ENCODE measurements at regions not wholly inside any gene's neighbourhood (a gene's known extent, or its start where the extent isn't known, plus 50 kb on each side); places are given as distances from the start of the nearest gene placed in this dataset.

- no peak overlapping the region for H3K27ac Mint-ChIP-seq
- H3K27me3 Mint-ChIP-seq (ENCODE audit: low read depth in 3 of 3) = peaks cover 0 to 3% (median 0%) of the 10 kb centered on the region in 3 donors
- no peaks in the 10 kb centered on the region for H3K36me3 Mint-ChIP-seq
- peaks cover 0 to 2% (median 0%) of the 10 kb centered on the region in 6 donors for H3K9me3 Mint-ChIP-seq
- H3K4me3 Mint-ChIP-seq = no peak overlapping the region
- no peak for DNase-seq
- peaks cover 6% of the 10 kb centered on the region in 2 donors for H3K4me1 Mint-ChIP-seq
Observed at GRCh38 chr10:110407301-110408170, 90.2 kb upstream of the DUSP5 start.

GRCh38 chr10:110408203-110408871 lies 89.4 kb upstream of the DUSP5 start:
- Mint-ChIP-seq H3K36me3 (no peaks in the 10 kb centered on the region), H3K27ac (peak overlapping the region in 1 of 6 donors; percentile 25), H3K4me3 (no peak overlapping the region), H3K27me3 (ENCODE audit: low read depth in 3 of 3) (peaks cover 0 to 4% (median under 1%) of the 10 kb centered on the region in 3 donors), H3K9me3 (peaks cover 0 to 2% (median 0%) of the 10 kb centered on the region in 6 donors), H3K4me1 (peaks cover 14% of the 10 kb centered on the region in 2 donors)
- DNase-seq = no peak

- H3K4me3 Mint-ChIP-seq = no peak overlapping the region
- H3K27me3 Mint-ChIP-seq (ENCODE audit: low read depth in 3 of 3) = peaks cover 0 to 4% (median 2%) of the 10 kb centered on the region in 3 donors
- peaks cover 20% of the 10 kb centered on the region in 2 donors for H3K4me1 Mint-ChIP-seq
- no peak for DNase-seq
- H3K9me3 Mint-ChIP-seq = peaks cover 0 to 2% (median 0%) of the 10 kb centered on the region in 6 donors
- no peaks in the 10 kb centered on the region for H3K36me3 Mint-ChIP-seq
- peak overlapping the region in 1 of 6 donors; percentile 25 for H3K27ac Mint-ChIP-seq
Observed at GRCh38 chr10:110408943-110409342, 88.8 kb upstream of the DUSP5 start.

- peaks cover 0 to 8% (median 5%) of the 10 kb centered on the region in 3 donors for H3K27me3 Mint-ChIP-seq (ENCODE audit: low read depth in 3 of 3)
- H3K27ac Mint-ChIP-seq = no peak overlapping the region
- no peak overlapping the region for H3K4me3 Mint-ChIP-seq
- peaks cover 0 to 2% (median 0%) of the 10 kb centered on the region in 6 donors for H3K9me3 Mint-ChIP-seq
- DNase-seq = no peak
- peaks cover 25 to 26% of the 10 kb centered on the region in 2 donors for H3K4me1 Mint-ChIP-seq
- no peaks in the 10 kb centered on the region for H3K36me3 Mint-ChIP-seq
Observed at GRCh38 chr10:110409488-110409887, 88.2 kb upstream of the DUSP5 start.

GRCh38 chr10:110409926-110410325 lies 87.8 kb upstream of the DUSP5 start:
- Mint-ChIP-seq H3K27me3 (ENCODE audit: low read depth in 3 of 3) (peaks cover 4 to 12% (median 9%) of the 10 kb centered on the region in 3 donors), H3K4me3 (no peak overlapping the region), H3K9me3 (peaks cover 0 to 2% (median 0%) of the 10 kb centered on the region in 6 donors), H3K4me1 (peaks cover 30% of the 10 kb centered on the region in 2 donors), H3K36me3 (no peaks in the 10 kb centered on the region), H3K27ac (no peak overlapping the region)
- no peak for DNase-seq

GRCh38 chr10:110410329-110411046 lies 87.2 kb upstream of the DUSP5 start:
- Mint-ChIP-seq H3K27ac (no peak overlapping the region), H3K27me3 (ENCODE audit: low read depth in 3 of 3) (peaks cover 6 to 14% (median 13%) of the 10 kb centered on the region in 3 donors), H3K4me3 (no peak overlapping the region)

GRCh38 chr10:110411047-110411410 lies 86.7 kb upstream of the DUSP5 start:
- no peak overlapping the region for H3K4me3 Mint-ChIP-seq
- peaks cover 0 to 2% (median 0%) of the 10 kb centered on the region in 6 donors for H3K9me3 Mint-ChIP-seq
- peaks cover 7 to 14% (median 13%) of the 10 kb centered on the region in 3 donors for H3K27me3 Mint-ChIP-seq (ENCODE audit: low read depth in 3 of 3)
- H3K27ac Mint-ChIP-seq = peak overlapping the region in 1 of 6 donors; percentile 50
- no peaks in the 10 kb centered on the region for H3K36me3 Mint-ChIP-seq
- no peak for DNase-seq
- peaks cover 41% of the 10 kb centered on the region in 2 donors for H3K4me1 Mint-ChIP-seq

More at GRCh38 chr10:110410329-110411046, 87.2 kb upstream of the DUSP5 start:
- H3K9me3 Mint-ChIP-seq = peaks cover 0 to 2% (median 0%) of the 10 kb centered on the region in 6 donors
- DNase-seq = no peak
- peaks cover 35 to 36% of the 10 kb centered on the region in 2 donors for H3K4me1 Mint-ChIP-seq
- H3K36me3 Mint-ChIP-seq = no peaks in the 10 kb centered on the region

GRCh38 chr10:110413049-110413783 lies 84.5 kb upstream of the DUSP5 start:
- DNase-seq = peak; percentile 39 to 57 (median 48)
- H3K9me3 Mint-ChIP-seq = peaks cover 0 to 2% (median 0%) of the 10 kb centered on the region in 6 donors
- peaks cover 7 to 14% (median 13%) of the 10 kb centered on the region in 3 donors for H3K27me3 Mint-ChIP-seq (ENCODE audit: low read depth in 3 of 3)
- no peaks in the 10 kb centered on the region for H3K36me3 Mint-ChIP-seq
- H3K4me3 Mint-ChIP-seq = peak overlapping the region; percentile 64 to 81 (median 75)
- peaks cover 47 to 57% of the 10 kb centered on the region in 2 donors for H3K4me1 Mint-ChIP-seq
- peak overlapping the region; percentile 82 to 96 (median 90) for H3K27ac Mint-ChIP-seq

GRCh38 chr10:110413903-110414547 lies 83.7 kb upstream of the DUSP5 start:
- Mint-ChIP-seq H3K27ac (peak overlapping the region; percentile 82 to 96 (median 90)), H3K36me3 (no peaks in the 10 kb centered on the region), H3K4me1 (peaks cover 54 to 58% of the 10 kb centered on the region in 2 donors), H3K27me3 (ENCODE audit: low read depth in 3 of 3) (peaks cover 7 to 14% (median 13%) of the 10 kb centered on the region in 3 donors), H3K9me3 (peaks cover 0 to under 1% (median 0%) of the 10 kb centered on the region in 6 donors), H3K4me3 (peak overlapping the region; percentile 64 to 81 (median 75))
- no peak for DNase-seq

GRCh38 chr10:110414548-110415309 lies 83.0 kb upstream of the DUSP5 start:
- peak overlapping the region; percentile 82 to 96 (median 88) for H3K27ac Mint-ChIP-seq
- peaks cover 7 to 14% (median 13%) of the 10 kb centered on the region in 3 donors for H3K27me3 Mint-ChIP-seq (ENCODE audit: low read depth in 3 of 3)
- peaks cover 0 to 3% (median 0%) of the 10 kb centered on the region in 3 donors for H3K36me3 Mint-ChIP-seq
- DNase-seq = peak; percentile 93 to 95 (median 93)
- H3K4me3 Mint-ChIP-seq = peak overlapping the region; percentile 61 to 81 (median 75)
- peaks cover 61 to 65% of the 10 kb centered on the region in 2 donors for H3K4me1 Mint-ChIP-seq
- H3K9me3 Mint-ChIP-seq = no peaks in the 10 kb centered on the region

GRCh38 chr10:110415809-110416208 lies 81.9 kb upstream of the DUSP5 start:
- H3K27me3 Mint-ChIP-seq (ENCODE audit: low read depth in 3 of 3) = peaks cover 7 to 15% (median 14%) of the 10 kb centered on the region in 3 donors
- DNase-seq = no peak
- peak overlapping the region; percentile 45 to 88 (median 69) for H3K27ac Mint-ChIP-seq
- peak overlapping the region; percentile 19 to 81 (median 51) for H3K4me3 Mint-ChIP-seq
- H3K36me3 Mint-ChIP-seq = peaks cover 0 to 7% (median 0%) of the 10 kb centered on the region in 3 donors
- H3K9me3 Mint-ChIP-seq = no peaks in the 10 kb centered on the region
- H3K4me1 Mint-ChIP-seq = peaks cover 71 to 76% of the 10 kb centered on the region in 2 donors
